Hepatocyte (in vitro differentiated cells): ENCODE measurements at regions not wholly inside any gene's neighbourhood (a gene's known extent, or its start where the extent isn't known, plus 50 kb on each side); places are given as distances from the start of the nearest gene placed in this dataset.

Source experiments
- DNase-seq: peaks from one replicate; pipeline ENCODE4 v3.0.0-alpha.2; 2016; ENCODE audit warnings: low spot score
- H2AFZ ChIP-seq: fragments of 200-600 bp; sonication (generic); 2 replicates; pipeline ENCODE4 v1.6.0; 2016; ENCODE audit warnings: antibody characterized with exemption, mild to moderate bottlenecking
- H3K27ac ChIP-seq: fragments of 200-600 bp; sonication (generic); 2 replicates; pipeline ENCODE4 v1.5.1; 2016; ENCODE audit warnings: mild to moderate bottlenecking
- H3K27me3 ChIP-seq: fragments of 200-600 bp; sonication (generic); 2 replicates; pipeline ENCODE4 v1.6.1; 2016
- H3K36me3 ChIP-seq: fragments of 200-600 bp; sonication (generic); replicated peaks from 2 replicates; pipeline ENCODE4 v1.5.1; 2016; ENCODE audit warnings: low read depth; ENCODE audit not compliant: insufficient read depth
- H3K4me1 ChIP-seq: fragments of 200-600 bp; sonication (generic); 2 replicates; pipeline ENCODE4 v1.5.1; 2016; ENCODE audit warnings: mild to moderate bottlenecking, moderate library complexity; ENCODE audit not compliant: insufficient read depth
- H3K4me2 ChIP-seq: fragments of 200-600 bp; sonication (generic); 2 replicates; pipeline ENCODE4 v1.6.0; 2016
- H3K4me3 ChIP-seq: fragments of 200-600 bp; sonication (generic); 2 replicates; pipeline ENCODE4 v1.5.1; 2016; ENCODE audit warnings: mild to moderate bottlenecking
- H3K79me2 ChIP-seq: fragments of 200-600 bp; sonication (generic); 2 replicates; pipeline ENCODE4 v1.6.0; 2017; ENCODE audit warnings: mild to moderate bottlenecking
- H3K9me2 ChIP-seq: fragments of 200-600 bp; sonication (generic); replicated peaks from 2 replicates; pipeline ENCODE4 v1.6.0; 2017; ENCODE audit warnings: mild to moderate bottlenecking; ENCODE audit not compliant: insufficient read depth
- H3K9me3 ChIP-seq: fragments of 200-600 bp; sonication (generic); 2 replicates; pipeline ENCODE4 v1.5.1; 2016; ENCODE audit warnings: low read depth, mild to moderate bottlenecking
- H4K20me1 ChIP-seq: fragments of 200-600 bp; sonication (generic); 2 replicates; pipeline ENCODE4 v1.6.0; 2016; ENCODE audit warnings: mild to moderate bottlenecking; ENCODE audit not compliant: insufficient read depth, poor library complexity, severe bottlenecking
- CTCF ChIP-seq: fragments of 200-600 bp; sonication (generic); IDR thresholded peaks from 2 replicates; pipeline ENCODE4 v1.5.1; 2016; ENCODE audit warnings: antibody characterized with exemption, mild to moderate bottlenecking; ENCODE audit not compliant: poor library complexity
- EZH2 ChIP-seq: fragments of 200-600 bp; sonication (generic); IDR thresholded peaks from 2 replicates; pipeline ENCODE4 v1.6.1; 2016; ENCODE audit warnings: antibody characterized with exemption, mild to moderate bottlenecking, borderline replicate concordance
- EZH2phosphoT487 ChIP-seq: fragments of 200-600 bp; sonication (generic); IDR thresholded peaks from one replicate; pipeline ENCODE4 v1.6.1; 2018; ENCODE audit warnings: antibody characterized with exemption, mild to moderate bottlenecking, low read depth, moderate library complexity; ENCODE audit not compliant: unreplicated experiment, severe bottlenecking
- WGBS: methylation state at CpG from one replicate; pipeline ENCODE4 v1.1.6; 2016; ENCODE audit warnings: low lambda C conversion rate; ENCODE audit errors: missing lambda C conversion rate; 5-methylcytosine and 5-hydroxymethylcytosine counted together

- Histone ChIP-seq H3K4me3 (no peak overlapping the region), H2AFZ (no peak overlapping the region), H3K9me2 (no peaks in the 10 kb centered on the region), H3K4me2 (no peak overlapping the region), H4K20me1 (no peaks in the 10 kb centered on the region), H3K27ac (no peak overlapping the region), H3K79me2 (no peaks in the 10 kb centered on the region), H3K9me3 (no peaks in the 10 kb centered on the region), H3K36me3 (no peaks in the 10 kb centered on the region), H3K27me3 (no peaks in the 10 kb centered on the region), H3K4me1 (no peaks in the 10 kb centered on the region)
- no peak for TF ChIP-seq CTCF
- TF ChIP-seq EZH2, result no peak
- 78% methylated on average over 1 of the region's 1 CpG for WGBS
- DNase-seq, result no peak
These were observed 289.3 kb upstream of the PLSCR5 start for GRCh38 chr3:146894406-146894805.

- DNase-seq, result no peak
- no peaks in the 10 kb centered on the region for H3K9me3 ChIP-seq
- TF ChIP-seq EZH2 (no peak), CTCF (no peak), EZH2phosphoT487 (no peak)
- WGBS, result 72% methylated on average over 5 of the region's 5 CpGs
- no peaks in the 10 kb centered on the region for H3K4me1 ChIP-seq
- no peaks in the 10 kb centered on the region for H3K9me2 ChIP-seq
- H2AFZ ChIP-seq, result no peak overlapping the region
- no peak overlapping the region for H3K4me2 ChIP-seq
- no peaks in the 10 kb centered on the region for H3K79me2 ChIP-seq
- no peak overlapping the region for H3K4me3 ChIP-seq
- H3K27ac ChIP-seq, result no peak overlapping the region
- no peaks in the 10 kb centered on the region for H3K27me3 ChIP-seq
- no peaks in the 10 kb centered on the region for H4K20me1 ChIP-seq
- no peaks in the 10 kb centered on the region for H3K36me3 ChIP-seq
These were observed 286.9 kb upstream of the PLSCR5 start for GRCh38 chr3:146892041-146892440.

- Histone ChIP-seq H3K9me3 (no peaks in the 10 kb centered on the region), H3K79me2 (no peaks in the 10 kb centered on the region), H3K4me1 (no peaks in the 10 kb centered on the region), H4K20me1 (no peaks in the 10 kb centered on the region), H2AFZ (no peak overlapping the region), H3K27ac (no peak overlapping the region), H3K9me2 (no peaks in the 10 kb centered on the region), H3K36me3 (no peaks in the 10 kb centered on the region), H3K4me2 (no peak overlapping the region), H3K27me3 (no peaks in the 10 kb centered on the region), H3K4me3 (no peak overlapping the region)
- WGBS, result 84% methylated on average over 1 of the region's 1 CpG
- DNase-seq, result no peak
- no peak for TF ChIP-seq CTCF
- TF ChIP-seq EZH2phosphoT487, result no peak
- no peak for TF ChIP-seq EZH2
These were observed 284.5 kb upstream of the PLSCR5 start for GRCh38 chr3:146889626-146890025.

- H3K27ac ChIP-seq, result no peak overlapping the region
- DNase-seq, result no peak
- TF ChIP-seq EZH2 (no peak), EZH2phosphoT487 (no peak), CTCF (no peak)
- no peaks in the 10 kb centered on the region for H3K9me2 ChIP-seq
- H2AFZ ChIP-seq, result no peak overlapping the region
- no peaks in the 10 kb centered on the region for H3K9me3 ChIP-seq
- no peaks in the 10 kb centered on the region for H3K36me3 ChIP-seq
- no peaks in the 10 kb centered on the region for H3K27me3 ChIP-seq
- H4K20me1 ChIP-seq, result no peaks in the 10 kb centered on the region
- H3K79me2 ChIP-seq, result no peaks in the 10 kb centered on the region
- H3K4me2 ChIP-seq, result no peak overlapping the region
- H3K4me3 ChIP-seq, result no peak overlapping the region
- H3K4me1 ChIP-seq, result no peaks in the 10 kb centered on the region
- WGBS, result 74% methylated on average over 4 of the region's 4 CpGs
These were observed 283.0 kb upstream of the PLSCR5 start for GRCh38 chr3:146888176-146888575.
